ENCODE measurements at regions not wholly inside any gene's neighbourhood (a gene's known extent, or its start where the extent isn't known, plus 50 kb on each side); places are given as distances from the start of the nearest gene placed in this dataset.
"Not testable (repeated sequence)": the region's sequence is repeated elsewhere in the genome, so short reads cannot be mapped to it uniquely, and the experiment has no call there.

DNA sequence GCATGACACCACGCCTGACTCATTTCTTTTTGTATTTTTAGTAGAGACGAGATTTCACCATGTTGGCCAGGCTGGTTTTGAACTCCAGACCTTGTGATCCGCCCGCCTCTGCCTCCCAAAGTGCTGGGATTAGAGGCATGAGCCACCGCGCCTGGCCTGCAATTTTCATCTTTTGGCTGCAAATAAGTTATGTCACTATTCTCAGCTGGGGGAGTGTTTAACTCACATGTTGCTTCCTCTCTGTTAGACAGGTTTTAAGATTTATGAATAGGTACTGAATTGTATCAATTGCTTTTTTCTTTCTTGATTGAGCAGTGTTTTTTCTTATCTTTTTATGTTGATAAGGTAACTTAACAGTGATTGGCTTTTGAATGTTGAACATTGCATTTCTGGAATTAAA, 88.2 kb upstream of the ADCY2 start:
- H3K36me3 Mint-ChIP-seq (ENCODE audit: low read depth); DNase-seq (ENCODE audit: low spot score); H3K9me3 Mint-ChIP-seq; H3K4me3 Mint-ChIP-seq (ENCODE audit: low read depth); H3K4me1 Mint-ChIP-seq (ENCODE audit: low read depth); H3K27me3 Mint-ChIP-seq (ENCODE audit: low read depth); intact Hi-C loops (cut with micrococcal nuclease); H3K27ac Mint-ChIP-seq: not testable (repeated sequence)

DNA sequence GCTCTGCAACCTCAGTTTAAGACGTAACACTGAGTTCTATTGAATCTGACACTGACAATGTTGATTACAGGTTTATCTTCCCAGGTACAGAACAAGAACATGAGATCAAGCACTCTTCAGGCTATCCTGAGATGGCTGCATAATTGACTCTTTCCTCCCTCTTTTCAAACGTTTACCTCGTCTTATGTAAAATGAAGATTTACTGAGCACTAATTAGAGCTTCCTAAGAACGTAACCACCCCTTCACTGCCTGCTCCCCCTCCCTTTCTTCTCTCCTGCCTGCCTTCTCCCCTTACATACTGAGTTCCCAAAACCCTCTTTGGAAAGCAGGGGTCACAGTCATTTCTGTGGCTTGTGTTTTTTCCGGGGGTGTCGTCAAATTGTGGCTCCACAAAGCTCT, 86.2 kb upstream of the ADCY2 start:
- H3K27ac Mint-ChIP-seq; intact Hi-C loops (cut with micrococcal nuclease); H3K4me3 Mint-ChIP-seq (ENCODE audit: low read depth); H3K27me3 Mint-ChIP-seq (ENCODE audit: low read depth); H3K9me3 Mint-ChIP-seq; H3K36me3 Mint-ChIP-seq (ENCODE audit: low read depth); H3K4me1 Mint-ChIP-seq (ENCODE audit: low read depth); DNase-seq (ENCODE audit: low spot score): not testable (repeated sequence)

DNA sequence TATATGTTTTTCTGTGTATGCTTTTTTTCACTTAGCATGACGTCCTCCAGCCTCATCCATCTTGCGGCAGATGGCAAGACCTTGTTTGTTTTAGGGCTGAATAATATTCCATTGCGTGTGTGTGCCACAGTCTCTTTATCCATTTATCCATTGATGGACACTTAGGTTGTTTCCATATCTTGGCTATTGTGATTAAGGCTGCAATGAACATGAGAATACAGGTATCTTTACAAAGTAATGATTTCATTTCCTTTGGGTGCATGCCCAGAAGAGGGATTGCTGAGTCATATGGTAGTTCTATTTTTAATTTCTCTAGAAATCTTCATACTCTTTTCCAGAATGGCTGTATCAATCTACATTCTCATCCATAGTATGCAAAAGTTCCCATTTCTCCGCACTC, 85.3 kb upstream of the ADCY2 start:
- H3K27ac Mint-ChIP-seq; H3K4me1 Mint-ChIP-seq (ENCODE audit: low read depth); H3K4me3 Mint-ChIP-seq (ENCODE audit: low read depth); DNase-seq (ENCODE audit: low spot score); intact Hi-C loops (cut with micrococcal nuclease); H3K9me3 Mint-ChIP-seq; H3K36me3 Mint-ChIP-seq (ENCODE audit: low read depth); H3K27me3 Mint-ChIP-seq (ENCODE audit: low read depth): not testable (repeated sequence)

DNA sequence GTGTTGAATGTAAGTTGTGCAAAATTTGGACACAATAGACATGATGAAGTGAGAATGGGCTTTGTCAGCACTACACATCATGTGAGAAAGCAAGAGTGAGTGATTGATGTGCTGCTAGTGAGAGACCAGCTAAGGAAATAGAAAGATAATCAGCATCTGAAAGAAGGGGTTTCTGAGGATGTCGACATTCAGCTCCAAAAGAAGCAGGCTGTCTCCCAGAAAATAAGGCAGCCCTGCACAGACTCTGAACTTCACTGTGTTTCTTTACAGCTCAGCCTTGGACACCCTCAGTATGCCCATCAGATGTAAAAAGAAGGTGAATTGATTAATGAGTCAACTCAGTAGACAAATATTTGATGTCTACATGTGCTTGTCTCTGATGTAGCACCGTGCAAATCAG, 80.8 kb upstream of the ADCY2 start:
- Mint-ChIP-seq H3K36me3 (ENCODE audit: low read depth) (no peaks in the 10 kb centered on the region), H3K27ac (no peak overlapping the region), H3K9me3 (no peaks in the 10 kb centered on the region), H3K4me1 (ENCODE audit: low read depth) (no peaks in the 10 kb centered on the region), H3K27me3 (ENCODE audit: low read depth) (no peaks in the 10 kb centered on the region), H3K4me3 (ENCODE audit: low read depth) (no peak overlapping the region)
- DNase-seq (ENCODE audit: low spot score): no peak
- intact Hi-C loops (cut with micrococcal nuclease): no loop called here

DNA sequence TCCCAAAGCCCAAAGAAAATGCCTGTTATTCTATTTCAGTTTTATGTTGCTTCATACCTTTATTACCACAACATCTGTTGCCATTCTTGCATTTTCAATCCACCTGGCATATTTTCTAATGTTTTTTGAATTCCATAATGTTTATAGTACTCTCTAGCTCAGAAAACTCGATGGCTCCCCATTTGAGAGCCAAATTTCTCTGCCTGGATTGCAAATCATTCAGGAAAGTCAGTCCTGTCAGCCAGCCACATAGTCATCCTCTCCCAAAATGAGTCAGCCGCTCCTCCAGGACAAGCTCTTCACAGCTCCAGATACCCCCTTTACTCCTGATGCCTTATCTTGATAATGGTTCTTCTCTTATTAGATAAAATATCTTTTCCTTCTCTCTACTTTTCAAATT, 78.2 kb upstream of the ADCY2 start:
- Mint-ChIP-seq H3K27ac (no peak overlapping the region), H3K4me3 (ENCODE audit: low read depth) (no peak overlapping the region), H3K9me3 (no peaks in the 10 kb centered on the region), H3K27me3 (ENCODE audit: low read depth) (no peaks in the 10 kb centered on the region), H3K36me3 (ENCODE audit: low read depth) (no peaks in the 10 kb centered on the region), H3K4me1 (ENCODE audit: low read depth) (no peaks in the 10 kb centered on the region)
- DNase-seq (ENCODE audit: low spot score): no peak
- intact Hi-C loops (cut with micrococcal nuclease): no loop called here

DNA sequence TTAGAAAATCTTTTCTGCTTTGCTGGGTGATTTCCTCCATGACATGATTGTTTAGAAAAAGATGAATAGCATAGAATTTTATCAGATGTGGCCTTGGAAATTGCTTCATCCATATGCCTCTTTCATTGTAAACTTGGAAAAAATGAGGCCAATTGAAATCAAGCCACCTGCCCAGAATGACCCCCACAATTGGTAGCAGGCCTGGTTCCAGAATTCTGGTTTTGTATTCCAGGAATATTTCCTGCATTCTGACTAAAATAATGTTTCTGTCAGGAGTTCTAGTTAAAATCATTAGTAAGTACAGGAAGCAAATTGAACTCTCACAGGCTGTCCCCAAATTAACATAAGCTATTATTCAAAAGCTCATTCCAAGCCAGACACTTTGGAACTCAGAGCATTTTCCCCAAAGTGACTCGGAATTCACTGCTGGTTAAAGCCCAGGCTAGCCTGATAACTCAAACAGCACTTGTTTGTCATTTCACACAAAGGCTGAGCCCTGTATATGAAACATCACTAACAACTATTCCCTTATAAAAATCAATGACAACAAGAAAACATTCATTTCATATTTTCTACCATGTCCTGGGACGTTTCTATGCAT, 75.1 kb upstream of the ADCY2 start:
- H3K27me3 Mint-ChIP-seq (ENCODE audit: low read depth): no peaks in the 10 kb centered on the region
- intact Hi-C loops (cut with micrococcal nuclease): no loop called here
- H3K9me3 Mint-ChIP-seq: no peaks in the 10 kb centered on the region
- H3K4me3 Mint-ChIP-seq (ENCODE audit: low read depth): no peak overlapping the region
- H3K27ac Mint-ChIP-seq: no peak overlapping the region
- H3K36me3 Mint-ChIP-seq (ENCODE audit: low read depth): no peaks in the 10 kb centered on the region
- no peaks in the 10 kb centered on the region for H3K4me1 Mint-ChIP-seq (ENCODE audit: low read depth)
- no peak for DNase-seq (ENCODE audit: low spot score)

DNA sequence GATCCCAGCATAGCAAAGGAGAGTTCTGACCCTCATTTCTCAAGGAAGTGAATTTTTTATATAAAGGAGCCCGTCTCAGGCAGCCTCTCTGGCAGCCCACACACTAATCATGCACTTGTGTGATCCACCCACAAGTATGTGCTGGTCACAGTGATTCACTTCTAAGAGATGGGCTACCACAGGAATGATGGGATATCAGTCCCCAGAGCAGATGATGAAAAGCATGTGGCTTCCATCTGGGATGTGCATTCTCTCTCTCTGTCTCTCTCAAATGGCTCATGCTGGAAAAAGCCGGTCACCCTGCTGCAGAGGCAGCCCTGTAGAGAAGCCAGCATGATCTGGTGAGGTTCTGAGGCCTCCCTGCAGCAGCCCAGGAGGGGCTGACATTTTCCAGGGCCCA, 74.2 kb upstream of the ADCY2 start:
- intact Hi-C loops (cut with micrococcal nuclease): no loop called here
- H3K4me3 Mint-ChIP-seq (ENCODE audit: low read depth): no peak overlapping the region
- no peaks in the 10 kb centered on the region for H3K9me3 Mint-ChIP-seq
- no peak for DNase-seq (ENCODE audit: low spot score)
- H3K36me3 Mint-ChIP-seq (ENCODE audit: low read depth): no peaks in the 10 kb centered on the region
- no peak overlapping the region for H3K27ac Mint-ChIP-seq
- no peaks in the 10 kb centered on the region for H3K4me1 Mint-ChIP-seq (ENCODE audit: low read depth)
- H3K27me3 Mint-ChIP-seq (ENCODE audit: low read depth): no peaks in the 10 kb centered on the region

DNA sequence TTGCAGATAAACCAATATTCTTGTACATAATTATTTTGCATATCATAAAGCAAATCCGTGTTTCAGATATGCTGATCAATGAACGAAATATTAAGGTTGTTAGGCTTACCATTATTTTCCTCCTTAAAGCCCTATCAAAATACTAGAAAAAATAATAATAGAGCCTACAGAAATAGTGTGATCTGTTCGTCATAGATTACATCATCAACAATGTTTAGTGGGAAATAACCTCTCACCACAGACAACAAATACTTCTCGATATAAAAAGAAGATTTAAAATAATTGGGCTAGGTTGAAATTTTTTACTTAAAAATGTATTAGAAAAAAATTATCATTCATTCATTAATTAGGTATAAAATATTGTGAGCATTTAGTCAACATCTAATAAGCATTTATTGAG, 71.0 kb upstream of the ADCY2 start:
- Mint-ChIP-seq H3K36me3 (ENCODE audit: low read depth) (no peaks in the 10 kb centered on the region), H3K4me3 (ENCODE audit: low read depth) (no peak overlapping the region), H3K27me3 (ENCODE audit: low read depth) (no peaks in the 10 kb centered on the region), H3K27ac (no peak overlapping the region), H3K9me3 (no peaks in the 10 kb centered on the region), H3K4me1 (ENCODE audit: low read depth) (no peaks in the 10 kb centered on the region)
- intact Hi-C loops (cut with micrococcal nuclease): no loop called here
- no peak for DNase-seq (ENCODE audit: low spot score)

DNA sequence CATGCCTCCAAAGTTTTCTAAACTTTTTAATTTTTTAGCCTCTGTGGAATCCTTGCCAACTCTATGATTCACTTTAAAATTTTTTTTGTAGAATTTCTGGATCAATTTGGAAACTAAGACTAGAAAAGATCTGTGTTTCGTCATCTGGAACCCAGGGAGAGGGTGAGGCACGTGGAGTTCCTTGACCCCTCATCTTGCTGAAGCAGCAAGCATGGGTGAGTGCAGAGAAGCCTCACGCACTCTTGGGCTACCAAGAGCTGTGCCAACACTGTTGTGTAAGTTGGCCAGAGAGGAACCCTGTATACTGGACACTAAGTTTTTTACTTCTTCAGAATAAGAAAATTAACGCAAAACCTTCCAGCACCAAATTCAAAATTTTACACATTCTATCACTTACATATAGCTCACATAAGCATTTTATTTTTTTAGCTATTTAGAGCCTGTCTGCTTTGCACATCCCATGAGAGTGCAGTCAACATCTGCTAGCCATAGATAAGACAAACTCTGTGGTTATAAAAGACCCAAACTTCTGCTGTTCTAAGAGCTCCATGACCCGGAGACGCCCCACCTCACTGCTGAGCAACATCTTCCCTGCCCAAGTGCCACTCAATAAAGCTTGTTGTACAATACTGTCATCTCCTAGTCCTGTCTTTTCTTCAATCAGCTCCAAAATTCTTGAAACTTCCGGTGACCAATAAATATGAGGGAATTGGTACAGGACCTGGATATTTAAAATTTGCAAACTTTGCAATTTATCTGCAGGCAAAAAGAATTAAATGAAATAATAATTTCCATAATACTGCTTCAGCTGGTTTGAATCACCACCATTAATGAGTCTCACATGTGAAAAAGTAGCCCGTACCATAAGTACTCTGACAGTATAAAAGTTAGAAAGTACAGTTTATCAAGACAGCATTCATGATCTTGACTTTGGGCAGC, 69.7 kb upstream of the ADCY2 start:
- intact Hi-C loops (cut with micrococcal nuclease): no loop called here
- Mint-ChIP-seq H3K4me1 (ENCODE audit: low read depth) (no peaks in the 10 kb centered on the region), H3K4me3 (ENCODE audit: low read depth) (no peak overlapping the region), H3K27me3 (ENCODE audit: low read depth) (no peaks in the 10 kb centered on the region), H3K36me3 (ENCODE audit: low read depth) (no peaks in the 10 kb centered on the region), H3K27ac (no peak overlapping the region), H3K9me3 (no peaks in the 10 kb centered on the region)
- no peak for DNase-seq (ENCODE audit: low spot score)

DNA sequence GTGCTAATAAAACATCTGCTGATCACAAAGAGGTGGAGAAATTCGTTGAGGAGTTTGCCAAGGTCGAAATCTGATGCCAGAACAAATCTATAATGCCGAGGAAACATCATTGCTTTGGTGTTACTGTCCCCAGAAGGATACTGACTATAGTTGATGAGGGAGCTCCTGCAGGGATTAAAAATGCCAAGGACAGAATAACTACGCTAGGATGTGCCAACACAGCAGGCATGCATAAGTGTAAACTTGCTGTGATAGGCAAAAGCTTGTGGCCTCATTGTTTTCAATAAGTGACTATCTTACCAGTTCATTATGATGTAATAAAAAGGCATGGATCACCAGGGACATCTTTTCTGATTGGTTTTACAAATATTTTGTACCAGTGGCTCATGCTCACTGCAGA, 66.8 kb upstream of the ADCY2 start:
- Mint-ChIP-seq H3K27ac (no peak overlapping the region), H3K4me3 (ENCODE audit: low read depth) (no peak overlapping the region), H3K4me1 (ENCODE audit: low read depth) (no peaks in the 10 kb centered on the region), H3K36me3 (ENCODE audit: low read depth) (no peaks in the 10 kb centered on the region), H3K27me3 (ENCODE audit: low read depth) (no peaks in the 10 kb centered on the region), H3K9me3 (no peaks in the 10 kb centered on the region)
- DNase-seq (ENCODE audit: low spot score): no peak
- intact Hi-C loops (cut with micrococcal nuclease): no loop called here

DNA sequence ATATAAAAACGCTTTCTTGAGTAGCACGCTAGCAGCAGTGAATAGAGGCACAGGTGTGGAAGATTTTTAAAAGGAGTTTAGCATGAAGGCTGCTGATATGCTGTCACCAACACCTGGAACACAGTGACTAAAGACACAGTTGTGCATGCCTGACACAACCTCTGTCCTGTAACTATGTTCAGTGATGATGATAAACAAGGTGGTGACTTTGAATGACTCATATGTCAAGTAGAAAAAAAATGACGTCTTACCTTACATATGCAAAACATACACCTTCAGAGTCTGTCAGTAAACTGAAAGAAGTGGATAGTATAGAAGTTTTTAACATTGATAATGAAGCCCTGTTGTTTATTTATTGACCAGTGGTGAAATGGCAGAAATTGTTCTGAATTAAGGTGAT, 66.2 kb upstream of the ADCY2 start:
- intact Hi-C loops (cut with micrococcal nuclease): no loop called here

DNA sequence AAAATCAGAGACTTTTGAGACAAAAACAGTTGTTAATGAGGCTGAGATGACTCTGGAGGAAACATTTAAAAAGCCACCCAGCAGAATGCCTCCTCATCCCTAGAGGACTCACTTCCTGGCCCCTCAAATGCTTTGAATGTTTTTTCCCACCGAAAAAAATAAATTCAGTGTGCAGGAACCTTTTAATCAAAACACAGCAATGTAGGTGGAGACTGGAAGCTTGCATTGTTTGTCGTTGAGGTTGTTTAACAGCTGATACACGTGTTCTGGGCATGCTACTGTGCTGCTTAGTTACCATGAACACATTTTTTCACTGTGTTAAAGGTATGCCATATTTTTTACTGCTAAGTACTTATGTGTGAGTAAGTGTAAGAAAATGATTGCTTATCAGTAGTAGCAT, 65.7 kb upstream of the ADCY2 start:
- no peaks in the 10 kb centered on the region for H3K36me3 Mint-ChIP-seq (ENCODE audit: low read depth)
- intact Hi-C loops (cut with micrococcal nuclease): no loop called here
- H3K27ac Mint-ChIP-seq: no peak overlapping the region
- H3K4me3 Mint-ChIP-seq (ENCODE audit: low read depth): no peak overlapping the region
- no peaks in the 10 kb centered on the region for H3K9me3 Mint-ChIP-seq
- no peaks in the 10 kb centered on the region for H3K4me1 Mint-ChIP-seq (ENCODE audit: low read depth)
- H3K27me3 Mint-ChIP-seq (ENCODE audit: low read depth): no peaks in the 10 kb centered on the region
- DNase-seq (ENCODE audit: low spot score): no peak

More for the DNA sequence above, 66.2 kb upstream of the ADCY2 start:
- Mint-ChIP-seq H3K27me3 (ENCODE audit: low read depth) (no peaks in the 10 kb centered on the region), H3K27ac (no peak overlapping the region), H3K4me3 (ENCODE audit: low read depth) (no peak overlapping the region), H3K9me3 (no peaks in the 10 kb centered on the region), H3K36me3 (ENCODE audit: low read depth) (no peaks in the 10 kb centered on the region), H3K4me1 (ENCODE audit: low read depth) (no peaks in the 10 kb centered on the region)
- no peak for DNase-seq (ENCODE audit: low spot score)

DNA sequence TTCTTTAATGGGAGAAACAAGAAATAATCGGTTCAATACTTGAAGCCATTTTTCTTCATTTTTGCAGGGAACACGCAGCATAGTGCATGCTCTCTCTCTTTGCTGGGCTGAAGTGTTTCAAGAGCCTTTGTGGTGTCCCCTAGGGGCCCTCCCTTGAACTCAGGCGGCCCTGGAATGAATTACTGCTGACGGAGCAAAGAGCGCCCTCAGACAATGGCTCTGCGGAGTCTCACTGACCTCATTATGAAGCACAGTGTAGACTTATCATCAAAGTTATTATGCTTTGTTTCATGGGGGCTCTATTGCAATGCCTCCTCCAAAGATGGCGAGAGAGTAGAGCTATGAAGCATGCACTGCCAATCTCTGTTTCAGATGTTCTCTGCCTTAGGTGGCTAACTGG, 64.8 kb upstream of the ADCY2 start:
- Mint-ChIP-seq H3K4me1 (ENCODE audit: low read depth) (no peaks in the 10 kb centered on the region), H3K27ac (no peak overlapping the region), H3K27me3 (ENCODE audit: low read depth) (no peaks in the 10 kb centered on the region), H3K4me3 (ENCODE audit: low read depth) (no peak overlapping the region), H3K36me3 (ENCODE audit: low read depth) (no peaks in the 10 kb centered on the region), H3K9me3 (no peaks in the 10 kb centered on the region)
- intact Hi-C loops (cut with micrococcal nuclease): no loop called here
- no peak for DNase-seq (ENCODE audit: low spot score)
